ENCODE measurements at regions not wholly inside any gene's neighbourhood (a gene's known extent, or its start where the extent isn't known, plus 50 kb on each side); places are given as distances from the start of the nearest gene placed in this dataset.
"Not testable (repeated sequence)": the region's sequence is repeated elsewhere in the genome, so short reads cannot be mapped to it uniquely, and the experiment has no call there.

- not testable (repeated sequence) for TF ChIP-seq POLR2AphosphoS5, POLR2A (IDR thresholded peaks at IDR 0.05; ENCODE audit: low read depth, low read length)
Observed at GRCh38 chrX:40951407-40951806, 133.8 kb upstream of the USP9X start.

All from GM12892 (cell line).